HepG2 (cell line): ENCODE measurements at regions not wholly inside any gene's neighbourhood (a gene's known extent, or its start where the extent isn't known, plus 50 kb on each side); places are given as distances from the start of the nearest gene placed in this dataset.

Experiments used
- KIAA2018 ChIP-seq: sonication (generic); formaldehyde crosslinking; IDR thresholded peaks from 2 replicates; pipeline ENCODE4 v1.5.0; 2020; ENCODE audit warnings: mild to moderate bottlenecking, missing genetic modification reagents, borderline replicate concordance
- ZNF281 ChIP-seq: sonication (generic); formaldehyde crosslinking; IDR thresholded peaks from 2 replicates; pipeline ENCODE4 v1.4.0; 2020; ENCODE audit warnings: missing genetic modification reagents, borderline replicate concordance
- ZSCAN5A ChIP-seq: sonication (generic); formaldehyde crosslinking; IDR thresholded peaks from 2 replicates; pipeline ENCODE4 v1.8.0; 2022; ENCODE audit warnings: mild to moderate bottlenecking, missing genetic modification reagents, borderline replicate concordance

- TF ChIP-seq ZSCAN5A (CRISPR knock-in tag) (no peak), KIAA2018 (CRISPR knock-in tag) (no peak), ZNF281 (CRISPR knock-in tag) (no peak)
- TF ChIP-seq, all 625 proteins: peak for 0
These were observed 202.1 kb upstream of the ACVR2A start (continued) for GRCh38 chr2:147642765-147643164.
